ENCODE measurements at regions not wholly inside any gene's neighbourhood (a gene's known extent, or its start where the extent isn't known, plus 50 kb on each side); places are given as distances from the start of the nearest gene placed in this dataset.
"Not testable (repeated sequence)": the region's sequence is repeated elsewhere in the genome, so short reads cannot be mapped to it uniquely, and the experiment has no call there.

DNA sequence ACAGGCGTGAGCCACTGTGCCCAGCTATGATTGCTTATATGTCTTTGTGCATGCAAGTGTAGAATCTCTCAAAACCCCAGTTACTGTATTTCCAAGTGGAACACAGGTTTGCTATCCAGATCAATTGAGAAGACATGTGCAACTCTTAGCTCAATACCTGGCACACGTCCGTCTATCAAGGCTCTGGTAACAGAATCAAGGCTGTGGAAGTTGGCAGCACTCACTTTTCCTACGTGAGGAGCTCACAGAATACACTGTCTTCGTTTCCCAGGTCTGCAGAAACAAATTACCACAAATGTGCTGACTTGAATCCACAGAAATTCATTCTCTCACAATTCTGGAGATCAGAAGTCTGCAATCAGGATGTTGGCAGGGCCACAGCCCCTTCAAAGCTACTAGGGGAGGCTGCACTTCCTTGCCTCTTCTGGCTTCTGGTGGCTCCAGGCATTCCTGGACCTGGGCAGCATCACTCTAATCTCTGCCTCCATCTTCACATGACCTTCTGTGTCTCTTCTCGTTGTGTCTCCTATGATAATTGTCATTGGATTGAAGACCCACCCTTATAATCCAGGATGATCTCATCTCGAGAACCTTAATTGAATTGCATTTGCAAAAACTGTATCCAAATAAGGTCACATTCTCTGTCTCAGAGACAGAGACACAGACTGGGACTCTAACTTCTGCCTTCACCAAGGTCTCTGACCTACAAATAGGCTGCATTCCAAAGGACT, 84.8 kb upstream of the C7orf33 start:
- in situ Hi-C loops (cut with MboI; ENCODE audit: low sequenced_read_pairs), result loop anchor here (5.0 kb wide), 1 partner anchor 456 kb away; no protein-coding TSS in a partner anchor
- intact Hi-C loops (cut with micrococcal nuclease), result loop anchor here (2.0 to 10.0 kb wide), 2 partner anchors 69 to 259 kb away; no protein-coding TSS in a partner anchor
- H2AK5ac ChIP-seq (ENCODE audit: low read depth, low read length), result no peak overlapping the region
- H2BK15ac ChIP-seq (ENCODE audit: low read depth, low read length), result no peak overlapping the region
- H2BK120ac ChIP-seq (ENCODE audit: low read depth, low read length), result no peak overlapping the region
- H2AK9ac ChIP-seq (replicated peaks; ENCODE audit: low read depth, low read length, poor library complexity), result no peak overlapping the region
- no peaks in the 10 kb centered on the region for H3K36me3 ChIP-seq (ENCODE audit: control insufficient read depth, insufficient read depth, low read length)
- H3K4me1 ChIP-seq (ENCODE audit: control insufficient read depth, insufficient read depth, low read length), result no peaks in the 10 kb centered on the region
- H3K27ac ChIP-seq (ENCODE audit: insufficient read depth, low read length), result no peak overlapping the region
- no peak overlapping the region for H4K8ac ChIP-seq (ENCODE audit: low read depth in 2 of 2, low read length in 2 of 2)
- H4K5ac ChIP-seq (ENCODE audit: low read depth, low read length), result no peak overlapping the region
- H3K4ac ChIP-seq (ENCODE audit: low read depth, low read length), result no peak overlapping the region
- H4K20me1 ChIP-seq (ENCODE audit: insufficient read depth, low read length), result no peaks in the 10 kb centered on the region
- no peak overlapping the region for H3K4me2 ChIP-seq (ENCODE audit: low read depth, low read length)
- TF ChIP-seq USF2 (IDR thresholded peaks at IDR 0.05; ENCODE audit: low read depth, low read length), result no peak
- no peak overlapping the region for H3K9ac ChIP-seq (ENCODE audit: low read depth, low read length)
- ChIA-PET POLR2A (ENCODE audit: unreplicated experiment) (no interaction called here), CTCF (interaction anchor here (1.7 kb wide), 1 partner anchor 457 kb away, joined by 5 read pairs; no protein-coding TSS in a partner anchor)
- H2BK5ac ChIP-seq (ENCODE audit: low read depth, low read length, poor library complexity, severe bottlenecking), result no peak overlapping the region
- H3K79me1 ChIP-seq (ENCODE audit: low read depth in 1 of 2, low read length in 2 of 2), result no peaks in the 10 kb centered on the region
- no TSS peak for BruUV-seq (replicated peaks)
- H3K56ac ChIP-seq (ENCODE audit: extremely low read depth, insufficient read depth, low read length), result no peak overlapping the region
- H2BK20ac ChIP-seq (ENCODE audit: low read depth, low read length), result no peak overlapping the region
- H3K18ac ChIP-seq (ENCODE audit: low read depth, low read length), result no peak overlapping the region
- no peak for ATAC-seq (ENCODE audit: low read depth)
- H3K14ac ChIP-seq (replicated peaks; ENCODE audit: low read depth, low read length), result no peak overlapping the region
- H3K27me3 ChIP-seq (ENCODE audit: control insufficient read depth, insufficient read depth, low read length), result peaks cover 8% of the 10 kb centered on the region
- H3K23ac ChIP-seq (ENCODE audit: low read depth, low read length), result no peak overlapping the region
- WGBS, 2 experiments (ENCODE audit: extremely low coverage in 2 of 2, insufficient read length in 1 of 2), result 57% methylated on average over 2 of the region's 7 CpGs; no CpG with 5 or more reads in 1 of the 2 experiments
- dilution Hi-C loops (cut with HindIII; ENCODE audit: low sequenced_read_pairs, unreplicated experiment), result no loop called here
- no peak for DNase-seq
- no peak overlapping the region for H2AFZ ChIP-seq (replicated peaks; ENCODE audit: low read length, poor library complexity)
- H3K9me1 ChIP-seq (ENCODE audit: insufficient read depth, low read length), result no peaks in the 10 kb centered on the region
- no peak overlapping the region for H4K91ac ChIP-seq (ENCODE audit: insufficient read depth, low read depth, low read length)
- H3K4me3 ChIP-seq (ENCODE audit: insufficient read depth, low read depth, low read length), result no peak overlapping the region
- no peaks in the 10 kb centered on the region for H3K9me3 ChIP-seq (ENCODE audit: control insufficient read depth, insufficient read depth, low read length)

GRCh38 chr7:148507064-148507573, 83.4 kb upstream of the C7orf33 start:
- H3K79me1 ChIP-seq (ENCODE audit: low read depth in 1 of 2, low read length in 2 of 2); H4K91ac ChIP-seq (ENCODE audit: insufficient read depth, low read depth, low read length); H3K9me1 ChIP-seq (ENCODE audit: insufficient read depth, low read length); DNase-seq; H4K20me1 ChIP-seq (ENCODE audit: insufficient read depth, low read length); H2AFZ ChIP-seq (replicated peaks; ENCODE audit: low read length, poor library complexity); H2BK15ac ChIP-seq (ENCODE audit: low read depth, low read length); H3K27ac ChIP-seq (ENCODE audit: insufficient read depth, low read length); H2AK5ac ChIP-seq (ENCODE audit: low read depth, low read length); BruUV-seq (replicated peaks); H2BK120ac ChIP-seq (ENCODE audit: low read depth, low read length); H2BK20ac ChIP-seq (ENCODE audit: low read depth, low read length); H4K5ac ChIP-seq (ENCODE audit: low read depth, low read length); H3K4me2 ChIP-seq (ENCODE audit: low read depth, low read length); H3K9me3 ChIP-seq (ENCODE audit: control insufficient read depth, insufficient read depth, low read length); dilution Hi-C loops (cut with HindIII; ENCODE audit: low sequenced_read_pairs, unreplicated experiment); H3K14ac ChIP-seq (replicated peaks; ENCODE audit: low read depth, low read length); POLR2A ChIA-PET (ENCODE audit: unreplicated experiment); CTCF ChIA-PET; H3K4ac ChIP-seq (ENCODE audit: low read depth, low read length); H2AK9ac ChIP-seq (replicated peaks; ENCODE audit: low read depth, low read length, poor library complexity); H3K23ac ChIP-seq (ENCODE audit: low read depth, low read length); ATAC-seq (ENCODE audit: low read depth); H2BK5ac ChIP-seq (ENCODE audit: low read depth, low read length, poor library complexity, severe bottlenecking); H3K4me1 ChIP-seq (ENCODE audit: control insufficient read depth, insufficient read depth, low read length); H4K8ac ChIP-seq (ENCODE audit: low read depth in 2 of 2, low read length in 2 of 2); H3K18ac ChIP-seq (ENCODE audit: low read depth, low read length); H3K56ac ChIP-seq (ENCODE audit: extremely low read depth, insufficient read depth, low read length); H3K4me3 ChIP-seq (ENCODE audit: insufficient read depth, low read depth, low read length); H3K27me3 ChIP-seq (ENCODE audit: control insufficient read depth, insufficient read depth, low read length); H3K36me3 ChIP-seq (ENCODE audit: control insufficient read depth, insufficient read depth, low read length); H3K9ac ChIP-seq (ENCODE audit: low read depth, low read length): not testable (repeated sequence)
- intact Hi-C loops (cut with micrococcal nuclease), result loop anchor here (10.0 kb wide), 1 partner anchor 258 kb away; no protein-coding TSS in a partner anchor
- in situ Hi-C loops (cut with MboI; ENCODE audit: low sequenced_read_pairs), result loop anchor here (5.0 kb wide), 1 partner anchor 455 kb away; no protein-coding TSS in a partner anchor
- WGBS, 2 experiments (ENCODE audit: extremely low coverage in 2 of 2, insufficient read length in 1 of 2), result 100% methylated on average over 1 of the region's 7 CpGs; no CpG with 5 or more reads in 1 of the 2 experiments

Data from IMR-90 (cell line).